H1 (cell line): ENCODE measurements at regions not wholly inside any gene's neighbourhood (a gene's known extent, or its start where the extent isn't known, plus 50 kb on each side); places are given as distances from the start of the nearest gene placed in this dataset.

Source experiments
- CTCF ChIA-PET: fragments of 300-600 bp; sonication (Branson Sonifier 250); formaldehyde crosslinking; loops from one replicate; lab custom pipeline; 2021; ENCODE audit not compliant: partially characterized antibody; lab: Charles Lee
- POLR2A ChIA-PET: fragments of 300-600 bp; sonication (Branson Sonifier 250); formaldehyde crosslinking; loops from one replicate; lab custom pipeline; 2021; ENCODE audit warnings: inconsistent platforms; ENCODE audit not compliant: partially characterized antibody; lab: Charles Lee
- DNase-seq, 2 experiments: peaks; one replicate each; pipeline versions ENCODE4 v3.0.0 to v3.0.0-alpha.2; 2010 to 2022; ENCODE audit warnings: low spot score in 2 of 2, low read depth in 1 of 2, mixed read lengths in 1 of 2
- FAIRE-seq: peaks from 2 replicates; lab custom pipeline; 2011; peaks lifted over from hg19 to GRCh38; lab: Jason Lieb, UNC
- H2AFZ ChIP-seq: 2 replicates; pipeline ENCODE4 v1.8.1; 2012; ENCODE audit warnings: low read length, inconsistent platforms
- H2AK5ac ChIP-seq: 2 replicates; pipeline ENCODE4 v1.6.1; 2013; ENCODE audit warnings: low read depth, low read length
- H2BK120ac ChIP-seq: replicated peaks from 2 replicates; pipeline ENCODE3; 2013; ENCODE audit warnings: low read depth, low read length, inconsistent platforms
- H2BK12ac ChIP-seq: 2 replicates; pipeline ENCODE4 v1.6.1; 2013; ENCODE audit warnings: low read depth, low read length
- H2BK15ac ChIP-seq: 2 replicates; pipeline ENCODE4 v1.6.1; 2013; ENCODE audit warnings: low read length
- H2BK20ac ChIP-seq: 2 replicates; pipeline ENCODE4 v1.6.1; 2013; ENCODE audit warnings: low read length
- H2BK5ac ChIP-seq: 2 replicates; pipeline ENCODE4 v1.6.1; 2013; ENCODE audit warnings: low read depth, low read length
- H3K14ac ChIP-seq: 2 replicates; pipeline ENCODE4 v1.6.1; 2013; ENCODE audit warnings: inconsistent platforms; ENCODE audit not compliant: insufficient read length
- H3K18ac ChIP-seq: 2 replicates; pipeline ENCODE4 v1.6.1; 2013; ENCODE audit warnings: low read length; ENCODE audit errors: extremely low read depth
- H3K23ac ChIP-seq: 2 replicates; pipeline ENCODE4 v1.6.1; 2013; ENCODE audit warnings: inconsistent platforms; ENCODE audit not compliant: insufficient read length
- H3K23me2 ChIP-seq: 2 replicates; pipeline ENCODE4 v1.6.1; 2013; ENCODE audit warnings: low read depth, low read length
- H3K27ac ChIP-seq: 2 replicates; pipeline ENCODE4 v1.6.1; 2011; ENCODE audit warnings: low read depth, low read length, inconsistent platforms
- H3K27me3 ChIP-seq, 4 experiments: replicated peaks in 1 of 4; 1 replicate in 1 of 4; 2 replicates in 3 of 4; pipeline versions ENCODE4 v1.6.1 to v1.8.1; 2011 to 2013; ENCODE audit warnings: low read length in 3 of 4, mild to moderate bottlenecking in 3 of 4, inconsistent platforms in 2 of 4, mixed read lengths in 2 of 4, moderate library complexity in 1 of 4; ENCODE audit not compliant: control insufficient read depth in 3 of 4, insufficient read depth in 3 of 4; ENCODE audit errors: extremely low read depth in 1 of 4
- H3K36me3 ChIP-seq, 4 experiments: 2 replicates each; pipeline versions ENCODE4 v1.6.1 to v1.8.1; 2011 to 2013; ENCODE audit warnings: mild to moderate bottlenecking in 4 of 4, low read length in 3 of 4, moderate library complexity in 2 of 4, control low read depth in 1 of 4, inconsistent platforms in 1 of 4; ENCODE audit not compliant: insufficient read depth in 4 of 4, control insufficient read depth in 2 of 4
- H3K4ac ChIP-seq: replicated peaks from 2 replicates; pipeline ENCODE3; 2013; ENCODE audit warnings: low read length, low read depth, mixed read lengths, inconsistent platforms; ENCODE audit not compliant: insufficient read length
- H3K4me1 ChIP-seq, 4 experiments: replicated peaks in 1 of 4; 1 replicate in 1 of 4; 2 replicates in 3 of 4; pipeline versions ENCODE4 v1.6.1 to v1.8.1; 2011 to 2013; ENCODE audit warnings: low read length in 3 of 4, inconsistent platforms in 2 of 4, mixed read lengths in 1 of 4; ENCODE audit not compliant: insufficient read depth in 4 of 4, control insufficient read depth in 3 of 4
- H3K4me2 ChIP-seq, 2 experiments: 2 replicates each; pipeline versions ENCODE4 v1.6.1 to v1.8.1; 2011 to 2013; ENCODE audit warnings: low read depth in 2 of 2, low read length in 2 of 2, control low read depth in 1 of 2, inconsistent platforms in 1 of 2, mild to moderate bottlenecking in 1 of 2; ENCODE audit not compliant: insufficient read depth in 1 of 2
- H3K4me3 ChIP-seq, 4 experiments: fragments of 200-600, 300-600 bp in 1 of 4; sonication (generic), shearing (Covaris generic), sonication (Bioruptor Twin) in 1 of 4; 2 replicates each; pipeline versions ENCODE4 v1.5.1 to v1.8.1; 2011 to 2016; ENCODE audit warnings: low read length in 4 of 4, low read depth in 3 of 4, control low read depth in 2 of 4, inconsistent platforms in 2 of 4, mild to moderate bottlenecking in 2 of 4, mixed read lengths in 1 of 4, moderate library complexity in 1 of 4; ENCODE audit not compliant: insufficient read depth in 2 of 4; ENCODE audit errors: extremely low read depth in 1 of 4
- H3K56ac ChIP-seq: replicated peaks from 2 replicates; pipeline ENCODE3; 2013; ENCODE audit warnings: low read depth, mild to moderate bottlenecking, mixed read lengths, low read length, inconsistent platforms; ENCODE audit not compliant: insufficient read length
- H3K79me1 ChIP-seq: 2 replicates; pipeline ENCODE4 v1.6.1; 2013; ENCODE audit warnings: low read depth, low read length, control low read depth
- H3K79me2 ChIP-seq, 2 experiments: 2 replicates each; pipeline versions ENCODE4 v1.6.1 to v1.8.1; 2012 to 2013; ENCODE audit warnings: low read length in 2 of 2, mild to moderate bottlenecking in 2 of 2, inconsistent platforms in 1 of 2; ENCODE audit not compliant: insufficient read depth in 2 of 2, control insufficient read depth in 1 of 2
- H3K9ac ChIP-seq, 4 experiments: replicated peaks in 1 of 4; 1 replicate in 1 of 4; 2 replicates in 3 of 4; pipeline versions ENCODE4 v1.6.1 to v1.8.1; 2011 to 2013; ENCODE audit warnings: low read depth in 3 of 4, low read length in 3 of 4, control low read depth in 2 of 4, mild to moderate bottlenecking in 2 of 4, moderate library complexity in 2 of 4, inconsistent platforms in 1 of 4; ENCODE audit errors: extremely low read depth in 1 of 4
- H3K9me3 ChIP-seq, 2 experiments: 2 replicates each; pipeline versions ENCODE4 v1.6.1 to v1.8.1; 2012 to 2013; ENCODE audit warnings: mild to moderate bottlenecking in 2 of 2, moderate library complexity in 2 of 2, control low read depth in 1 of 2, inconsistent platforms in 1 of 2, low read depth in 1 of 2, low read length in 1 of 2, mixed read lengths in 1 of 2; ENCODE audit not compliant: insufficient read depth in 2 of 2
- H4K20me1 ChIP-seq, 2 experiments: replicated peaks in 1 of 2; 2 replicates each; pipeline versions ENCODE3 to v1.8.1; 2011 to 2013; ENCODE audit warnings: inconsistent platforms in 2 of 2, low read length in 2 of 2, mild to moderate bottlenecking in 1 of 2; ENCODE audit not compliant: insufficient read depth in 2 of 2, control insufficient read depth in 1 of 2
- H4K5ac ChIP-seq: 2 replicates; pipeline ENCODE4 v1.6.1; 2013; ENCODE audit warnings: low read length, low read depth, mixed read lengths, inconsistent platforms; ENCODE audit not compliant: insufficient read length
- H4K8ac ChIP-seq: 2 replicates; pipeline ENCODE4 v1.8.0; 2013; ENCODE audit warnings: mild to moderate bottlenecking, moderate library complexity, low read length, inconsistent platforms; ENCODE audit not compliant: insufficient read depth; ENCODE audit errors: extremely low read depth
- H4K91ac ChIP-seq: replicated peaks from 2 replicates; pipeline ENCODE3; 2013; ENCODE audit warnings: low read length, mixed read lengths, inconsistent platforms; ENCODE audit not compliant: insufficient read length
- BACH1 ChIP-seq: IDR thresholded peaks from 2 replicates; pipeline ENCODE4 v1.6.1; 2012; ENCODE audit warnings: low read length, improper control_type of control experiment
- CHD2 ChIP-seq: IDR thresholded peaks from 2 replicates; pipeline ENCODE4 v1.6.1; 2012; ENCODE audit warnings: low read length, improper control_type of control experiment
- EZH2 ChIP-seq: fragments of 200-600 bp; sonication (generic); IDR thresholded peaks from 2 replicates; pipeline ENCODE4 v1.7.1; 2012; ENCODE audit warnings: low read depth, mild to moderate bottlenecking, moderate library complexity, low read length, inconsistent platforms; ENCODE audit not compliant: severe bottlenecking
- KDM5A ChIP-seq: fragments of 200-600 bp; IDR thresholded peaks from 2 replicates; pipeline ENCODE4 v1.7.1; 2012; ENCODE audit warnings: mild to moderate bottlenecking, low read length, inconsistent platforms, mixed read lengths
- MAX ChIP-seq: IDR thresholded peaks from 2 replicates; pipeline ENCODE4 v1.6.1; 2012; ENCODE audit warnings: inconsistent platforms
- POLR2AphosphoS5 ChIP-seq: IDR thresholded peaks from 2 replicates; pipeline ENCODE4 v1.6.1; 2011; ENCODE audit warnings: low read depth, low read length
- POU5F1 ChIP-seq: IDR thresholded peaks from 2 replicates; pipeline ENCODE4 v1.6.1; 2011; ENCODE audit warnings: low read depth, mild to moderate bottlenecking, low read length, moderate library complexity
- RNF2 ChIP-seq: fragments of 200-900, 300-1000 bp; sonication (generic); IDR thresholded peaks from 2 replicates; pipeline ENCODE4 v1.7.1; 2016; ENCODE audit warnings: borderline replicate concordance, low read depth, mild to moderate bottlenecking, antibody characterized with exemption, low read length; ENCODE audit not compliant: poor library complexity, severe bottlenecking; ENCODE audit errors: missing control alignments
- SIN3A ChIP-seq, 2 experiments: IDR thresholded peaks in 1 of 2; conservative IDR thresholded peaks in 1 of 2; 2 replicates each; pipeline ENCODE4 v1.6.1; 2011 to 2012; ENCODE audit warnings: low read length in 2 of 2, improper control_type of control experiment in 1 of 2, low read depth in 1 of 2, mild to moderate bottlenecking in 1 of 2
- USF2 ChIP-seq: IDR thresholded peaks from 2 replicates; pipeline ENCODE4 v1.6.1; 2011; ENCODE audit warnings: low read length, improper control_type of control experiment
- YY1 ChIP-seq: IDR thresholded peaks from 2 replicates; pipeline ENCODE4 v1.6.1; 2011; ENCODE audit warnings: low read depth, mild to moderate bottlenecking, low read length
- WGBS, 2 experiments: shearing (Covaris generic) in 1 of 2; methylation state at CpG; one replicate each; pipeline versions ENCODE4 v1.1.6 to v1.1.7; 2013 to 2015; ENCODE audit warnings: low lambda C conversion rate in 2 of 2, mixed read lengths in 2 of 2, inconsistent platforms in 1 of 2, low coverage in 1 of 2, missing lambda C conversion rate in 1 of 2; ENCODE audit not compliant: insufficient replicate concordance in 2 of 2, insufficient coverage in 1 of 2, insufficient read length in 1 of 2; ENCODE audit errors: extremely low coverage in 1 of 2, missing lambda C conversion rate in 1 of 2; 5-methylcytosine and 5-hydroxymethylcytosine counted together
- TF ChIP-seq, protein P1 (sequence below): IDR thresholded peaks from 2 replicates; pipeline ENCODE4 v1.6.1; 2012; ENCODE audit warnings: low read length, inconsistent platforms

DNA sequence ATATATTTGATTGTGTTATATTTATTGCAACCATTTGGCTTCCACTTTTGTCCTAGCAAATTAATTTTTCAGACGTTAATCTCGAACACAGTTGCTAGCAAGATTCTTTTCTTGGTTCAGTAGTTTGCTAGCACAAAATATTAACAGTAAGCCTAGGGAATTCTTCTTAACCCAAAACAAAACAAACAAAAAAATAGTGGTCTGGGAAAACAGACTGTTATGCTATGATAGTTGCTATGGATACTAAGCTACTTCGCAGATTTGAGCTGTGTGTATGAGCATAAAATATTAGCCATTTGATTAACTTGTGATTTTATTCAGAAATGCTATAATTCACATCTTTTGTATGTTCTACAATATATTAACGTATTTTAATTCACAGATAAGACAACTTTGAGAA lies 541.5 kb upstream of the NETO1 start:
- no peak overlapping the region for H3K27ac ChIP-seq
- POLR2A ChIA-PET, result no interaction called here
- H2BK15ac ChIP-seq, result no peak overlapping the region
- no peaks in the 10 kb centered on the region for H3K27me3 ChIP-seq
- no peak overlapping the region for H3K4me3 ChIP-seq
- H3K4me1 ChIP-seq, result peaks cover 0 to 2% (median 1%) of the 10 kb centered on the region in 4 experiments; a peak in 1 of 7 replicates
- no peak overlapping the region for H2AK5ac ChIP-seq
- H3K79me2 ChIP-seq, result no peaks in the 10 kb centered on the region
- no peak overlapping the region for H3K9ac ChIP-seq
- no peak for DNase-seq
- H3K4ac ChIP-seq, result no peak overlapping the region
- no peaks in the 10 kb centered on the region for H3K9me3 ChIP-seq
- H2BK20ac ChIP-seq, result no peak overlapping the region
- H4K5ac ChIP-seq, result no peak overlapping the region
- H3K79me1 ChIP-seq, result no peaks in the 10 kb centered on the region
- CTCF ChIA-PET, result no interaction called here
- no peak overlapping the region for H3K4me2 ChIP-seq
- no peak for FAIRE-seq
- no peak overlapping the region for H2BK12ac ChIP-seq
- no peaks in the 10 kb centered on the region for H4K20me1 ChIP-seq
- H2BK120ac ChIP-seq, result no peak overlapping the region
- no peak overlapping the region for H2AFZ ChIP-seq
- no peak overlapping the region for H3K23ac ChIP-seq
- H3K56ac ChIP-seq, result no peak overlapping the region
- H2BK5ac ChIP-seq, result no peak overlapping the region
- H3K14ac ChIP-seq, result no peak overlapping the region
- H3K18ac ChIP-seq, result no peak overlapping the region
- no peaks in the 10 kb centered on the region for H3K36me3 ChIP-seq
- H4K8ac ChIP-seq, result no peak overlapping the region
- H3K23me2 ChIP-seq, result no peaks in the 10 kb centered on the region
- H4K91ac ChIP-seq, result no peak overlapping the region
- WGBS, 2 experiments, result 91% methylated on average over 4 of the region's 4 CpGs; no CpG with 5 or more reads in 1 of the 2 experiments
- TF ChIP-seq YY1 (no peak), MAX (no peak), USF2 (no peak), SIN3A (conservative IDR thresholded peaks at IDR 0.05 in 1 of 2, IDR thresholded peaks at IDR 0.05 in 1 of 2; ENCODE audit: low read depth in 1 of 2, low read length in 2 of 2) (no peak), POU5F1 (no peak), CHD2 (no peak), KDM5A (no peak), POLR2AphosphoS5 (no peak), BACH1 (no peak), EZH2 (no peak), RNF2 (no peak)
- TF ChIP-seq, protein P1, sequence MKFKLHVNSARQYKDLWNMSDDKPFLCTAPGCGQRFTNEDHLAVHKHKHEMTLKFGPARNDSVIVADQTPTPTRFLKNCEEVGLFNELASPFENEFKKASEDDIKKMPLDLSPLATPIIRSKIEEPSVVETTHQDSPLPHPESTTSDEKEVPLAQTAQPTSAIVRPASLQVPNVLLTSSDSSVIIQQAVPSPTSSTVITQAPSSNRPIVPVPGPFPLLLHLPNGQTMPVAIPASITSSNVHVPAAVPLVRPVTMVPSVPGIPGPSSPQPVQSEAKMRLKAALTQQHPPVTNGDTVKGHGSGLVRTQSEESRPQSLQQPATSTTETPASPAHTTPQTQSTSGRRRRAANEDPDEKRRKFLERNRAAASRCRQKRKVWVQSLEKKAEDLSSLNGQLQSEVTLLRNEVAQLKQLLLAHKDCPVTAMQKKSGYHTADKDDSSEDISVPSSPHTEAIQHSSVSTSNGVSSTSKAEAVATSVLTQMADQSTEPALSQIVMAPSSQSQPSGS, result no peak
